ENCODE measurements at regions not wholly inside any gene's neighbourhood (a gene's known extent, or its start where the extent isn't known, plus 50 kb on each side); places are given as distances from the start of the nearest gene placed in this dataset.

GRCh38 chr5:164597293-164597900 lies 1092.0 kb downstream of the MAT2B start:
- TF ChIP-seq POLR2A (IDR thresholded peaks at IDR 0.05): no peak
- TF ChIP-seq, protein P1, sequence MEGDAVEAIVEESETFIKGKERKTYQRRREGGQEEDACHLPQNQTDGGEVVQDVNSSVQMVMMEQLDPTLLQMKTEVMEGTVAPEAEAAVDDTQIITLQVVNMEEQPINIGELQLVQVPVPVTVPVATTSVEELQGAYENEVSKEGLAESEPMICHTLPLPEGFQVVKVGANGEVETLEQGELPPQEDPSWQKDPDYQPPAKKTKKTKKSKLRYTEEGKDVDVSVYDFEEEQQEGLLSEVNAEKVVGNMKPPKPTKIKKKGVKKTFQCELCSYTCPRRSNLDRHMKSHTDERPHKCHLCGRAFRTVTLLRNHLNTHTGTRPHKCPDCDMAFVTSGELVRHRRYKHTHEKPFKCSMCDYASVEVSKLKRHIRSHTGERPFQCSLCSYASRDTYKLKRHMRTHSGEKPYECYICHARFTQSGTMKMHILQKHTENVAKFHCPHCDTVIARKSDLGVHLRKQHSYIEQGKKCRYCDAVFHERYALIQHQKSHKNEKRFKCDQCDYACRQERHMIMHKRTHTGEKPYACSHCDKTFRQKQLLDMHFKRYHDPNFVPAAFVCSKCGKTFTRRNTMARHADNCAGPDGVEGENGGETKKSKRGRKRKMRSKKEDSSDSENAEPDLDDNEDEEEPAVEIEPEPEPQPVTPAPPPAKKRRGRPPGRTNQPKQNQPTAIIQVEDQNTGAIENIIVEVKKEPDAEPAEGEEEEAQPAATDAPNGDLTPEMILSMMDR (IDR thresholded peaks at IDR 0.05): no peak
- TF ChIP-seq EP300 (IDR thresholded peaks at IDR 0.05; ENCODE audit: low read depth): no peak

Data from transverse colon (tissue), 3 donors.